ENCODE measurements at regions not wholly inside any gene's neighbourhood (a gene's known extent, or its start where the extent isn't known, plus 50 kb on each side); places are given as distances from the start of the nearest gene placed in this dataset. TPM values are rescaled to one million over a fixed set of nuclear protein-coding genes. Genes with fewer than 3 reads are reported as not detected.

DNA sequence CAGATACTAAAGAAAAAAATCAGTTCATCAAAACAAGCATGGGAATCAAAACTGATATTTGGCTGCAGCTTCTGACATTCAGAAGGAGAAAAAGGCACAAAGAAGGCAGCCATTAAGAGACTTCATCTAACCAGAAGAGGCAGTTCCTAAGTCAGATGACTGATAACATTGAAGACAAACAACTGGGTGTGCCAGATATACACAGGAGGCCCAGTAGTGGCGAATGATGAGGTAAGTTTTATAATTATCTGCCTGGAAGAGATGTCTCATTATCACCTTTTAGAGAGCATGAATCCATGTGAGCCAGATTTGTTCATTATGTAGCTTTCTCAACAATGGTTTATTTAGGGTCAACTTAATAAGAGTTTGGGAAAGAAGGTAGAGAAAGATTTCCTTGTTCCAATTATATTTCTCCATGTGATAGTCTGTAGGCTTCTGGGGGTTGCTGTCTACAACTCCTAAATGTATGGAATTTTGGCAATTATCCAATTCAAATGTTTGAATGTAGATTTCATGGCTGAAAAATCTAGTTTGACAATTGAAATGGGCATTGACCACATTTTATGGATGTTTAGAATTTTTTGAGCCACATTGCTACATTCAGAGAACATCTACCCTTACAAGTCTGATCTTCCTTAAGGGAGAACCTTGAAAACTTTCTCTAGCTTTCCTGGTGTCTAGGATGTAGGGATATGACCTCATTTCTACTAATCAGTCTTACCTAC is 50.4 kb upstream of the RASGRF1 start:
- H3K27me3 ChIP-seq (ENCODE audit: control insufficient read depth, insufficient read depth, low read length): no peaks in the 10 kb centered on the region
- H3K4me3 ChIP-seq (ENCODE audit: low read length in 3 of 3): no peak overlapping the region
- FAIRE-seq: no peak
- no peaks in the 10 kb centered on the region for H3K36me3 ChIP-seq (ENCODE audit: control insufficient read depth in 2 of 3, insufficient read depth in 3 of 3, low read length in 3 of 3)
- peaks cover 0 to 5% (median 0%) of the 10 kb centered on the region in 3 donors for H3K9me3 ChIP-seq (ENCODE audit: control insufficient read depth in 2 of 3, insufficient read depth in 1 of 3, low read length in 3 of 3)
- H3K9ac ChIP-seq (ENCODE audit: low read length in 3 of 3): no peak overlapping the region
- intact Hi-C loops (cut with DNase I): no loop called here
- H3K4me1 ChIP-seq (ENCODE audit: control insufficient read depth in 2 of 3, insufficient read depth in 2 of 3, low read depth in 1 of 3, low read length in 3 of 3): no peaks in the 10 kb centered on the region
- no peak overlapping the region for H3K27ac ChIP-seq (ENCODE audit: low read depth in 2 of 2, low read length in 2 of 2)
- TF ChIP-seq, protein P1, sequence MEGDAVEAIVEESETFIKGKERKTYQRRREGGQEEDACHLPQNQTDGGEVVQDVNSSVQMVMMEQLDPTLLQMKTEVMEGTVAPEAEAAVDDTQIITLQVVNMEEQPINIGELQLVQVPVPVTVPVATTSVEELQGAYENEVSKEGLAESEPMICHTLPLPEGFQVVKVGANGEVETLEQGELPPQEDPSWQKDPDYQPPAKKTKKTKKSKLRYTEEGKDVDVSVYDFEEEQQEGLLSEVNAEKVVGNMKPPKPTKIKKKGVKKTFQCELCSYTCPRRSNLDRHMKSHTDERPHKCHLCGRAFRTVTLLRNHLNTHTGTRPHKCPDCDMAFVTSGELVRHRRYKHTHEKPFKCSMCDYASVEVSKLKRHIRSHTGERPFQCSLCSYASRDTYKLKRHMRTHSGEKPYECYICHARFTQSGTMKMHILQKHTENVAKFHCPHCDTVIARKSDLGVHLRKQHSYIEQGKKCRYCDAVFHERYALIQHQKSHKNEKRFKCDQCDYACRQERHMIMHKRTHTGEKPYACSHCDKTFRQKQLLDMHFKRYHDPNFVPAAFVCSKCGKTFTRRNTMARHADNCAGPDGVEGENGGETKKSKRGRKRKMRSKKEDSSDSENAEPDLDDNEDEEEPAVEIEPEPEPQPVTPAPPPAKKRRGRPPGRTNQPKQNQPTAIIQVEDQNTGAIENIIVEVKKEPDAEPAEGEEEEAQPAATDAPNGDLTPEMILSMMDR (IDR thresholded peaks at IDR 0.05; ENCODE audit: borderline replicate concordance, extremely low read depth, insufficient read depth): no peak
- DNase-seq: no peak

Small RNAs in the stretch of these regions (microRNA-seq; reads per million reads assigned to microRNA genes)
- gene MIR184: not detected
